Panc1 (cell line): ENCODE measurements at regions not wholly inside any gene's neighbourhood (a gene's known extent, or its start where the extent isn't known, plus 50 kb on each side); places are given as distances from the start of the nearest gene placed in this dataset.
A peak's percentile ranks its signal among the peaks of the same experiment; 100 is the strongest.

Source experiments
- ATAC-seq: fragments of 200-7000 bp; cut with Tn5 transposase; 2 replicates; pipeline ENCODE4 v1.9.1; 2020; ENCODE audit warnings: mild to moderate bottlenecking, moderate library complexity
- BruUV-seq: library from RNA; stranded (reverse); fragments of 400-500 nt; replicated peaks from 2 replicates; lab custom pipeline; 2021; lab: Mats Ljungman, UMichigan
- CTCF ChIA-PET: fragments of 300-600 bp; sonication (Branson Sonifier 250); formaldehyde crosslinking; loops from one replicate; lab custom pipeline; 2022; ENCODE audit warnings: antibody characterized with exemption; lab: Charles Lee
- POLR2A ChIA-PET: fragments of 300-600 bp; sonication (Branson Sonifier 250); formaldehyde crosslinking; loops from one replicate; lab custom pipeline; 2022; ENCODE audit warnings: antibody characterized with exemption; lab: Charles Lee
- DNase-seq: peaks from one replicate; pipeline ENCODE4 v3.0.0-alpha.2; 2010; ENCODE audit warnings: low read depth, low spot score
- H3K27ac ChIP-seq: 2 replicates; pipeline ENCODE4 v1.5.1; 2011; ENCODE audit warnings: mild to moderate bottlenecking, low read length, inconsistent platforms
- H3K27me3 ChIP-seq: fragments of 200-500 bp; sonication (Bioruptor generic); 2 replicates; pipeline ENCODE4 v1.6.0; 2014; ENCODE audit warnings: low read length, inconsistent platforms; ENCODE audit not compliant: control insufficient read depth, insufficient read depth
- H3K36me3 ChIP-seq: fragments of 200-500 bp; sonication (Bioruptor generic); 2 replicates; pipeline ENCODE4 v1.5.1; 2014; ENCODE audit warnings: inconsistent platforms, mild to moderate bottlenecking, low read length, moderate library complexity; ENCODE audit not compliant: control insufficient read depth, insufficient read depth
- H3K4me1 ChIP-seq: 2 replicates; pipeline ENCODE4 v1.5.1; 2011; ENCODE audit warnings: inconsistent platforms, mild to moderate bottlenecking, low read length, moderate library complexity; ENCODE audit not compliant: control insufficient read depth, insufficient read depth
- H3K4me3 ChIP-seq, 2 experiments: 2 replicates each; pipeline ENCODE4 v1.5.1; 2011 to 2012; ENCODE audit warnings: low read depth in 2 of 2, low read length in 2 of 2, mild to moderate bottlenecking in 2 of 2, inconsistent platforms in 1 of 2, moderate library complexity in 1 of 2
- H3K9me3 ChIP-seq: fragments of 200-500 bp; sonication (Bioruptor generic); 2 replicates; pipeline ENCODE4 v1.5.1; 2014; ENCODE audit warnings: low read depth, mild to moderate bottlenecking, inconsistent platforms, low read length, moderate library complexity; ENCODE audit not compliant: control insufficient read depth, insufficient read depth
- CTCF ChIP-seq: fragments of 450-650 bp; IDR thresholded peaks from 2 replicates; pipeline ENCODE4 v1.5.1; 2017; ENCODE audit warnings: mild to moderate bottlenecking
- POLR2AphosphoS5 ChIP-seq: IDR thresholded peaks from 2 replicates; pipeline ENCODE4 v1.6.1; 2012; ENCODE audit warnings: mild to moderate bottlenecking, low read depth, low read length, moderate library complexity
- REST ChIP-seq, 2 experiments: IDR thresholded peaks; 2 replicates each; pipeline ENCODE4 v1.6.1; 2011 to 2012; ENCODE audit warnings: low read depth in 2 of 2, control low read depth in 1 of 2, low read length in 1 of 2, mild to moderate bottlenecking in 1 of 2, moderate library complexity in 1 of 2; ENCODE audit not compliant: insufficient read depth in 1 of 2
- SIN3A ChIP-seq: IDR thresholded peaks from 2 replicates; pipeline ENCODE4 v1.6.1; 2012; ENCODE audit warnings: low read depth, mild to moderate bottlenecking, low read length, moderate library complexity, borderline replicate concordance; ENCODE audit not compliant: insufficient read depth
- TCF7L2 ChIP-seq: IDR thresholded peaks from 2 replicates; pipeline ENCODE4 v1.6.1; 2011; ENCODE audit warnings: mild to moderate bottlenecking, low read depth, low read length, inconsistent platforms
- in situ Hi-C: cut with HindIII; loops from 2 replicates; pipeline ENCODE4 v1.10.0; 2016; ENCODE audit warnings: low sequenced_read_pairs, low pct_unique_long_range_greater_than_20kb
- intact Hi-C: fragments of 100-400 bp; cut with micrococcal nuclease; formaldehyde crosslinking; loops from one replicate; pipeline ENCODE4 v1.10.0; 2022; ENCODE audit not compliant: unreplicated experiment

DNA sequence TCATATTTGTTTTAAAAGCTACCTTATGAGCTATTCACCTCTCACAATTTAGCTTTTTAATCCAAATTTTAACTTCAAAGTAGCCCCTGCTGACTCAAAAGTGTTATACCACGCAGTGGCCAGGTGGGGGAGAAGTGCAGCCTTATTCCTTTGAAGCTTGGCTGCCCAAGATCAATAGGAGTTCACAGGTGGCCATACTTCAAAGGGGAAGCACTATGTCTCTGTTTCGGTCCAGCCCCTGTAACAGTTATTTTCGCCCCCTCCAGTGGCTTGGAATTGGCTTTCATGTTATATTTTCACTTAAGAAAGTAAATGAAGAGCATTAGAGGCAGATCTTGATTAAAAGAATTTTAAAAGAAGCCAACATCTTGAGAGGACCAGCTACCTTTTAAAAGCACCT, 608.4 kb downstream of the EPHA7 start:
- CTCF ChIA-PET: interaction anchor here (0.6 kb wide), 1 partner anchor 498 kb away, joined by 5 read pairs; no protein-coding TSS in a partner anchor
- BruUV-seq: no TSS peak
- no peak overlapping the region for H3K4me3 ChIP-seq
- no peak overlapping the region for H3K27ac ChIP-seq
- no peak for ATAC-seq
- DNase-seq: peak; percentile 5
- TF ChIP-seq TCF7L2: peak; percentile 85
- peak; percentile 73 for TF ChIP-seq CTCF
- no peak for TF ChIP-seq POLR2AphosphoS5
- intact Hi-C loops (no loop called here), in situ Hi-C loops (no loop called here)
- no peaks in the 10 kb centered on the region for H3K4me1 ChIP-seq
- H3K36me3 ChIP-seq: no peaks in the 10 kb centered on the region
- H3K27me3 ChIP-seq: no peaks in the 10 kb centered on the region
- H3K9me3 ChIP-seq: no peaks in the 10 kb centered on the region
- POLR2A ChIA-PET: no interaction called here

DNA sequence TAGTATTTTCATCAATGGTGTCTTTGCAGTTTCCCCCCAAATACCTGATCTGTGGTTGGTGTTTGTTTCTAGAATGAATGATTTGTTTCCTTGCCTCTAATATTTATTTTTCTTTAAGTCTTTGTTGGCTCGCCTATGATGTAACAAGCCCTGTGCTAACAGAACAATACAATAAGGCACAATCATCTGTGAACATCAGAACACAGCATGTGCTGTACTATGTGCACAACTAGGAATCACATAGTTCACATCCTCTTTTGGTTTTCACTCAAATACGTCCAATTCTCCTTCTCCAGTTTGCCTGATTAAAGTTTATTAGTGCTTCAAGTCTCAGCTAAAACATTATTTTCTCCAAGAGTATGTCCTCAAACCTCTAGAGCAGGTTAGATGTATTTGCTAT, 613.1 kb downstream of the EPHA7 start:
- Histone ChIP-seq H3K4me3 (no peak overlapping the region), H3K27ac (no peak overlapping the region), H3K4me1 (no peaks in the 10 kb centered on the region), H3K36me3 (no peaks in the 10 kb centered on the region), H3K9me3 (no peaks in the 10 kb centered on the region), H3K27me3 (no peaks in the 10 kb centered on the region)
- intact Hi-C loops (no loop called here), in situ Hi-C loops (no loop called here)
- no TSS peak for BruUV-seq
- ChIA-PET CTCF (no interaction called here), POLR2A (no interaction called here)
- DNase-seq (no peak), ATAC-seq (no peak)
- TF ChIP-seq REST (IDR thresholded peaks at IDR 0.05; ENCODE audit: insufficient read depth in 1 of 2, low read depth in 2 of 2, low read length in 1 of 2): no peak
- no peak for TF ChIP-seq POLR2AphosphoS5
- no peak for TF ChIP-seq CTCF
- TF ChIP-seq TCF7L2: no peak
- no peak for TF ChIP-seq SIN3A
